GM23338 (cell line): ENCODE measurements at regions not wholly inside any gene's neighbourhood (a gene's known extent, or its start where the extent isn't known, plus 50 kb on each side); places are given as distances from the start of the nearest gene placed in this dataset.

ENCODE experiments used
- ATAC-seq: fragments of 200-7000 bp; cut with Tn5 transposase; 3 replicates; pipeline ENCODE4 v1.9.1; 2020
- DNase-seq: peaks from one replicate; pipeline ENCODE4 v3.0.0-alpha.2; 2015; ENCODE audit warnings: low spot score
- H2AFZ ChIP-seq: fragments of 200-600 bp; sonication (generic); 2 replicates; pipeline ENCODE4 v1.8.0; 2016; ENCODE audit warnings: antibody characterized with exemption, mild to moderate bottlenecking, moderate library complexity
- H3F3A ChIP-seq: fragments of 200-600 bp; sonication (generic); replicated peaks from 2 replicates; pipeline ENCODE4 v1.8.0; 2017; ENCODE audit warnings: antibody characterized with exemption, mixed run types, low read depth
- H3K27ac ChIP-seq: fragments of 200-600 bp; sonication (generic); 2 replicates; pipeline ENCODE4 v1.6.1; 2016; ENCODE audit warnings: low read depth
- H3K27me3 ChIP-seq: fragments of 200-600 bp; sonication (generic); 2 replicates; pipeline ENCODE4 v1.8.0; 2016; ENCODE audit warnings: mild to moderate bottlenecking, mixed run types, moderate library complexity; ENCODE audit not compliant: insufficient read depth
- H3K36me3 ChIP-seq: fragments of 200-600 bp; sonication (generic); 2 replicates; pipeline ENCODE4 v1.8.0; 2016; ENCODE audit warnings: mild to moderate bottlenecking; ENCODE audit not compliant: insufficient read depth
- H3K4me1 ChIP-seq: fragments of 200-600 bp; sonication (generic); 2 replicates; pipeline ENCODE4 v1.8.0; 2016; ENCODE audit warnings: mild to moderate bottlenecking, moderate library complexity; ENCODE audit not compliant: insufficient read depth
- H3K4me2 ChIP-seq: fragments of 200-600 bp; sonication (generic); 2 replicates; pipeline ENCODE4 v1.7.1; 2017; ENCODE audit warnings: mixed run types
- H3K4me3 ChIP-seq: fragments of 200-600 bp; sonication (generic); 2 replicates; pipeline ENCODE4 v1.6.1; 2016; ENCODE audit warnings: mixed run types
- H3K79me2 ChIP-seq: fragments of 200-600 bp; sonication (generic); replicated peaks from 2 replicates; pipeline ENCODE4 v1.8.0; 2017; ENCODE audit warnings: mild to moderate bottlenecking; ENCODE audit not compliant: insufficient read depth
- H3K9me2 ChIP-seq: fragments of 200-600 bp; sonication (generic); 2 replicates; pipeline ENCODE4 v1.8.0; 2017; ENCODE audit not compliant: insufficient read depth
- H4K20me1 ChIP-seq: fragments of 200-600 bp; sonication (generic); replicated peaks from 2 replicates; pipeline ENCODE4 v1.8.0; 2017; ENCODE audit warnings: mild to moderate bottlenecking; ENCODE audit not compliant: insufficient read depth
- H3K27ac Mint-ChIP-seq: 2 replicates; pipeline ENCODE4 v1.8.0; 2020; ENCODE audit warnings: inconsistent platforms, mild to moderate bottlenecking, moderate library complexity, mixed read lengths
- H3K27me3 Mint-ChIP-seq: 3 replicates; pipeline ENCODE4 v1.8.0; 2022; ENCODE audit warnings: low read depth, mild to moderate bottlenecking, moderate library complexity, mixed read lengths, inconsistent platforms; ENCODE audit not compliant: insufficient read depth, poor library complexity
- H3K36me3 Mint-ChIP-seq: 3 replicates; pipeline ENCODE4 v1.8.0; 2021; ENCODE audit warnings: low read depth, mild to moderate bottlenecking, inconsistent platforms, moderate library complexity, mixed read lengths
- H3K4me1 Mint-ChIP-seq: 3 replicates; pipeline ENCODE4 v1.8.0; 2020; ENCODE audit warnings: mild to moderate bottlenecking, inconsistent platforms, mixed read lengths
- H3K4me3 Mint-ChIP-seq: 3 replicates; pipeline ENCODE4 v1.8.0; 2021; ENCODE audit warnings: moderate library complexity, mild to moderate bottlenecking, inconsistent platforms, mixed read lengths
- H3K9me3 Mint-ChIP-seq: 3 replicates; pipeline ENCODE4 v1.8.0; 2020; ENCODE audit warnings: moderate library complexity, mild to moderate bottlenecking, inconsistent platforms, mixed read lengths
- CREB1 ChIP-seq: fragments of 250-450 bp; sonication (Bioruptor Pico); IDR thresholded peaks from 2 replicates; pipeline ENCODE4 v1.5.0; 2020; ENCODE audit warnings: low read depth, mild to moderate bottlenecking, moderate library complexity
- CTCF ChIP-seq, 2 experiments: fragments of 200-600 bp in 1 of 2; sonication (generic) in 1 of 2; conservative IDR thresholded peaks; 2 replicates each; pipeline versions ENCODE4 v1.5.1 to v1.6.1; 2016 to 2017; ENCODE audit warnings: antibody characterized with exemption in 2 of 2, low read depth in 2 of 2, mild to moderate bottlenecking in 2 of 2, moderate library complexity in 1 of 2
- EZH2 ChIP-seq: fragments of 200-600 bp; sonication (generic); IDR thresholded peaks from one replicate; pipeline ENCODE4 v1.8.0; 2017; ENCODE audit warnings: antibody characterized with exemption, mild to moderate bottlenecking, low read depth; ENCODE audit not compliant: unreplicated experiment
- EZH2phosphoT487 ChIP-seq: fragments of 200-600 bp; sonication (generic); IDR thresholded peaks from one replicate; pipeline ENCODE4 v1.8.1; 2018; ENCODE audit warnings: antibody characterized with exemption; ENCODE audit not compliant: unreplicated experiment
- JUNB ChIP-seq: IDR thresholded peaks from one replicate; pipeline ENCODE4 v1.6.1; 2016; ENCODE audit warnings: antibody characterized with exemption; ENCODE audit not compliant: unreplicated experiment
- NANOG ChIP-seq: IDR thresholded peaks from 2 replicates; pipeline ENCODE4 v1.6.1; 2016; ENCODE audit warnings: antibody characterized with exemption, borderline replicate concordance
- POLR2AphosphoS5 ChIP-seq: IDR thresholded peaks from 2 replicates; pipeline ENCODE4 v1.6.1; 2016; ENCODE audit warnings: antibody characterized with exemption, low read depth
- STAT1 ChIP-seq: IDR thresholded peaks from one replicate; pipeline ENCODE4 v1.6.1; 2016; ENCODE audit warnings: antibody characterized with exemption; ENCODE audit not compliant: unreplicated experiment
- ZNF114 ChIP-seq: fragments of 250-450 bp; sonication (Bioruptor Pico); IDR thresholded peaks from 2 replicates; pipeline ENCODE4 v1.5.0; 2020; ENCODE audit warnings: mild to moderate bottlenecking, moderate library complexity
- ZNF331 ChIP-seq: fragments of 250-450 bp; sonication (Bioruptor Pico); IDR thresholded peaks from 2 replicates; pipeline ENCODE4 v1.5.0; 2020; ENCODE audit warnings: low read depth, mild to moderate bottlenecking, moderate library complexity
- TF ChIP-seq, protein P1 (sequence below): fragments of 250-450 bp; sonication (Bioruptor Pico); IDR thresholded peaks from 2 replicates; pipeline ENCODE4 v1.5.0; 2020; ENCODE audit warnings: mild to moderate bottlenecking, moderate library complexity
- TF ChIP-seq, protein P2 (sequence below): IDR thresholded peaks from 2 replicates; pipeline ENCODE4 v1.6.1; 2016; ENCODE audit warnings: antibody characterized with exemption
- TF ChIP-seq, protein P3 (sequence below): IDR thresholded peaks from one replicate; pipeline ENCODE4 v1.6.1; 2018; ENCODE audit warnings: antibody characterized with exemption; ENCODE audit not compliant: unreplicated experiment

- no peaks in the 10 kb centered on the region for H4K20me1 ChIP-seq
- Mint-ChIP-seq H3K27me3 (peaks cover 2% of the 10 kb centered on the region), H3K4me1 (no peaks in the 10 kb centered on the region), H3K4me3 (no peak overlapping the region), H3K36me3 (no peaks in the 10 kb centered on the region), H3K9me3 (no peaks in the 10 kb centered on the region), H3K27ac (no peak overlapping the region)
- H3K9me2 ChIP-seq, result no peaks in the 10 kb centered on the region
- no peak for ATAC-seq
- no peak overlapping the region for H3K4me2 ChIP-seq
- no peak overlapping the region for H3K27ac ChIP-seq
- H3K79me2 ChIP-seq, result no peaks in the 10 kb centered on the region
- no peaks in the 10 kb centered on the region for H3K36me3 ChIP-seq
- no peak for DNase-seq
- H2AFZ ChIP-seq, result no peak overlapping the region
- no peak for TF ChIP-seq POLR2AphosphoS5
- TF ChIP-seq CTCF (conservative IDR thresholded peaks at IDR 0.05; ENCODE audit: low read depth in 2 of 2), result no peak
- TF ChIP-seq, protein P1, sequence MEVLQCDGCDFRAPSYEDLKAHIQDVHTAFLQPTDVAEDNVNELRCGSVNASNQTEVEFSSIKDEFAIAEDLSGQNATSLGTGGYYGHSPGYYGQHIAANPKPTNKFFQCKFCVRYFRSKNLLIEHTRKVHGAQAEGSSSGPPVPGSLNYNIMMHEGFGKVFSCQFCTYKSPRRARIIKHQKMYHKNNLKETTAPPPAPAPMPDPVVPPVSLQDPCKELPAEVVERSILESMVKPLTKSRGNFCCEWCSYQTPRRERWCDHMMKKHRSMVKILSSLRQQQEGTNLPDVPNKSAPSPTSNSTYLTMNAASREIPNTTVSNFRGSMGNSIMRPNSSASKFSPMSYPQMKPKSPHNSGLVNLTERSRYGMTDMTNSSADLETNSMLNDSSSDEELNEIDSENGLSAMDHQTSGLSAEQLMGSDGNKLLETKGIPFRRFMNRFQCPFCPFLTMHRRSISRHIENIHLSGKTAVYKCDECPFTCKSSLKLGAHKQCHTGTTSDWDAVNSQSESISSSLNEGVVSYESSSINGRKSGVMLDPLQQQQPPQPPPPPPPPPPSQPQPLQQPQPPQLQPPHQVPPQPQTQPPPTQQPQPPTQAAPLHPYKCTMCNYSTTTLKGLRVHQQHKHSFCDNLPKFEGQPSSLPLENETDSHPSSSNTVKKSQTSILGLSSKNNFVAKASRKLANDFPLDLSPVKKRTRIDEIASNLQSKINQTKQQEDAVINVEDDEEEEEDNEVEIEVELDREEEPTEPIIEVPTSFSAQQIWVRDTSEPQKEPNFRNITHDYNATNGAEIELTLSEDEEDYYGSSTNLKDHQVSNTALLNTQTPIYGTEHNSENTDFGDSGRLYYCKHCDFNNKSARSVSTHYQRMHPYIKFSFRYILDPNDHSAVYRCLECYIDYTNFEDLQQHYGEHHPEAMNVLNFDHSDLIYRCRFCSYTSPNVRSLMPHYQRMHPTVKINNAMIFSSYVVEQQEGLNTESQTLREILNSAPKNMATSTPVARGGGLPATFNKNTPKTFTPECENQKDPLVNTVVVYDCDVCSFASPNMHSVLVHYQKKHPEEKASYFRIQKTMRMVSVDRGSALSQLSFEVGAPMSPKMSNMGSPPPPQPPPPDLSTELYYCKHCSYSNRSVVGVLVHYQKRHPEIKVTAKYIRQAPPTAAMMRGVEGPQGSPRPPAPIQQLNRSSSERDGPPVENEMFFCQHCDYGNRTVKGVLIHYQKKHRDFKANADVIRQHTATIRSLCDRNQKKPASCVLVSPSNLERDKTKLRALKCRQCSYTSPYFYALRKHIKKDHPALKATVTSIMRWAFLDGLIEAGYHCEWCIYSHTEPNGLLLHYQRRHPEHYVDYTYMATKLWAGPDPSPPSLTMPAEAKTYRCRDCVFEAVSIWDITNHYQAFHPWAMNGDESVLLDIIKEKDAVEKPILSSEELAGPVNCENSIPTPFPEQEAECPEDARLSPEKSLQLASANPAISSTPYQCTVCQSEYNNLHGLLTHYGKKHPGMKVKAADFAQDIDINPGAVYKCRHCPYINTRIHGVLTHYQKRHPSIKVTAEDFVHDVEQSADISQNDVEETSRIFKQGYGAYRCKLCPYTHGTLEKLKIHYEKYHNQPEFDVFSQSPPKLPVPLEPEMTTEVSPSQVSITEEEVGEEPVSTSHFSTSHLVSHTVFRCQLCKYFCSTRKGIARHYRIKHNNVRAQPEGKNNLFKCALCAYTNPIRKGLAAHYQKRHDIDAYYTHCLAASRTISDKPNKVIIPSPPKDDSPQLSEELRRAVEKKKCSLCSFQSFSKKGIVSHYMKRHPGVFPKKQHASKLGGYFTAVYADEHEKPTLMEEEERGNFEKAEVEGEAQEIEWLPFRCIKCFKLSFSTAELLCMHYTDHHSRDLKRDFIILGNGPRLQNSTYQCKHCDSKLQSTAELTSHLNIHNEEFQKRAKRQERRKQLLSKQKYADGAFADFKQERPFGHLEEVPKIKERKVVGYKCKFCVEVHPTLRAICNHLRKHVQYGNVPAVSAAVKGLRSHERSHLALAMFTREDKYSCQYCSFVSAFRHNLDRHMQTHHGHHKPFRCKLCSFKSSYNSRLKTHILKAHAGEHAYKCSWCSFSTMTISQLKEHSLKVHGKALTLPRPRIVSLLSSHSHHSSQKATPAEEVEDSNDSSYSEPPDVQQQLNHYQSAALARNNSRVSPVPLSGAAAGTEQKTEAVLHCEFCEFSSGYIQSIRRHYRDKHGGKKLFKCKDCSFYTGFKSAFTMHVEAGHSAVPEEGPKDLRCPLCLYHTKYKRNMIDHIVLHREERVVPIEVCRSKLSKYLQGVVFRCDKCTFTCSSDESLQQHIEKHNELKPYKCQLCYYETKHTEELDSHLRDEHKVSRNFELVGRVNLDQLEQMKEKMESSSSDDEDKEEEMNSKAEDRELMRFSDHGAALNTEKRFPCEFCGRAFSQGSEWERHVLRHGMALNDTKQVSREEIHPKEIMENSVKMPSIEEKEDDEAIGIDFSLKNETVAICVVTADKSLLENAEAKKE, result no peak
- TF ChIP-seq, protein P2, sequence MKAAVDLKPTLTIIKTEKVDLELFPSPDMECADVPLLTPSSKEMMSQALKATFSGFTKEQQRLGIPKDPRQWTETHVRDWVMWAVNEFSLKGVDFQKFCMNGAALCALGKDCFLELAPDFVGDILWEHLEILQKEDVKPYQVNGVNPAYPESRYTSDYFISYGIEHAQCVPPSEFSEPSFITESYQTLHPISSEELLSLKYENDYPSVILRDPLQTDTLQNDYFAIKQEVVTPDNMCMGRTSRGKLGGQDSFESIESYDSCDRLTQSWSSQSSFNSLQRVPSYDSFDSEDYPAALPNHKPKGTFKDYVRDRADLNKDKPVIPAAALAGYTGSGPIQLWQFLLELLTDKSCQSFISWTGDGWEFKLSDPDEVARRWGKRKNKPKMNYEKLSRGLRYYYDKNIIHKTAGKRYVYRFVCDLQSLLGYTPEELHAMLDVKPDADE, result no peak
- no peak for TF ChIP-seq ZNF114
- no peak for TF ChIP-seq STAT1
- no peak for TF ChIP-seq CREB1 (CRISPR knock-in tag)
- TF ChIP-seq EZH2, result no peak
- TF ChIP-seq NANOG, result no peak
- TF ChIP-seq ZNF331 (CRISPR knock-in tag), result no peak
- TF ChIP-seq JUNB, result no peak
- TF ChIP-seq, protein P3, sequence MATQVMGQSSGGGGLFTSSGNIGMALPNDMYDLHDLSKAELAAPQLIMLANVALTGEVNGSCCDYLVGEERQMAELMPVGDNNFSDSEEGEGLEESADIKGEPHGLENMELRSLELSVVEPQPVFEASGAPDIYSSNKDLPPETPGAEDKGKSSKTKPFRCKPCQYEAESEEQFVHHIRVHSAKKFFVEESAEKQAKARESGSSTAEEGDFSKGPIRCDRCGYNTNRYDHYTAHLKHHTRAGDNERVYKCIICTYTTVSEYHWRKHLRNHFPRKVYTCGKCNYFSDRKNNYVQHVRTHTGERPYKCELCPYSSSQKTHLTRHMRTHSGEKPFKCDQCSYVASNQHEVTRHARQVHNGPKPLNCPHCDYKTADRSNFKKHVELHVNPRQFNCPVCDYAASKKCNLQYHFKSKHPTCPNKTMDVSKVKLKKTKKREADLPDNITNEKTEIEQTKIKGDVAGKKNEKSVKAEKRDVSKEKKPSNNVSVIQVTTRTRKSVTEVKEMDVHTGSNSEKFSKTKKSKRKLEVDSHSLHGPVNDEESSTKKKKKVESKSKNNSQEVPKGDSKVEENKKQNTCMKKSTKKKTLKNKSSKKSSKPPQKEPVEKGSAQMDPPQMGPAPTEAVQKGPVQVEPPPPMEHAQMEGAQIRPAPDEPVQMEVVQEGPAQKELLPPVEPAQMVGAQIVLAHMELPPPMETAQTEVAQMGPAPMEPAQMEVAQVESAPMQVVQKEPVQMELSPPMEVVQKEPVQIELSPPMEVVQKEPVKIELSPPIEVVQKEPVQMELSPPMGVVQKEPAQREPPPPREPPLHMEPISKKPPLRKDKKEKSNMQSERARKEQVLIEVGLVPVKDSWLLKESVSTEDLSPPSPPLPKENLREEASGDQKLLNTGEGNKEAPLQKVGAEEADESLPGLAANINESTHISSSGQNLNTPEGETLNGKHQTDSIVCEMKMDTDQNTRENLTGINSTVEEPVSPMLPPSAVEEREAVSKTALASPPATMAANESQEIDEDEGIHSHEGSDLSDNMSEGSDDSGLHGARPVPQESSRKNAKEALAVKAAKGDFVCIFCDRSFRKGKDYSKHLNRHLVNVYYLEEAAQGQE, result no peak
- TF ChIP-seq EZH2phosphoT487, result no peak
- no peaks in the 10 kb centered on the region for H3K27me3 ChIP-seq
- H3F3A ChIP-seq, result no peaks in the 10 kb centered on the region
- no peak overlapping the region for H3K4me3 ChIP-seq
- H3K4me1 ChIP-seq, result no peaks in the 10 kb centered on the region
Observed at GRCh38 chr10:78616125-78616695, 452.6 kb upstream of the ZMIZ1 start.
